ENCODE measurements at regions not wholly inside any gene's neighbourhood (a gene's known extent, or its start where the extent isn't known, plus 50 kb on each side); places are given as distances from the start of the nearest gene placed in this dataset.

DNA sequence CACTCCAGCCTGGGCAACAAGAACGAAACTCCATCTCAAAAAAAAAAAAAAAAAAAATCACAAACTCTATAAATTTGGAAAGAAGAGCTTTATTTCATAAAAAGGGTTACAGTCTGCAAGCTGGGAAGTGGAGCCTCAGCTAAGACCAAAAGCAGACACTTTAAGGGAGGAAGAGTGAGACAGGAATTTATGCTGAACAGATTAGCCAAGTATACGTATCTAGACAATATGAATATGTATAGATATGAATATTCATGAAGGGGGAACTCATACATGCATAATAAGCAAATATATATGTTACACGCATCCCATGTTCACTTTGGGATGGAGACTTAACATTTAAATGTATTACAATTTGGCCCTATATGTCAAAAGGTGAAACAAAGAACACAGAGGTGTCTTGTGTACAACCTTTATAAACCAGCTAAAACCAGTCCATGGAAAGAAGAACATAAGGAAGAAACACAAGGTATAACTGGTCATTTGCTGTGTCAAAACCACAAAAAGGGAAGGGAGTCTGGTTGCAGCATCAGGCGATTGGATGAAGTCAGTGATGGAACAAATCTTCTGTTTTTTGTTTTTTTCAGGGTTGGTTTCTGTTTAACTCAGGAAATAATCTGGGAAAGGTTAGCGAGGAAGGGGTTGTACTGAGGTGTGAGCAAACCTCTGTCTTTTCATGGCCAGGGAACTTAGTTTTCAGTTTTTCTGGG is 130.0 kb upstream of the MAOA start:
- DNase-seq: no peak

DNA sequence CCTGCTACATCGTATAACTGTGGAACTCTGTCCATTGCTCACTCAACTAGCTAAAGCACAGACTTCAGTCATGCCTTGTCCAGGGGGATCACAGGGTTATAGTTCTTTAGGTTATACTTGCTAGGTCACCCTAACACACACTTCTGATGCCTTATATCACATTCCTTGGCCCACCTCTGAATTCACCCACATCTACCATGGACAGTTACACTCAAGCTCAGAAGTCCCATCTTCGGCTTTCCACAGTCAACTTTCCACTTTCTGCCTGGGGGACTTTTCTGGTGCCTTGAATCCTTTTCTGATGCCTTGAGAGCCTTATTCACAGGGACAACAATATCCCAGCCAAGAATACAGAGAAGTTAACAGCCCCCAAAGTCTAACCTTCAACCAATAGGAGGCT is 129.2 kb upstream of the MAOA start:
- no peak for DNase-seq

DNA sequence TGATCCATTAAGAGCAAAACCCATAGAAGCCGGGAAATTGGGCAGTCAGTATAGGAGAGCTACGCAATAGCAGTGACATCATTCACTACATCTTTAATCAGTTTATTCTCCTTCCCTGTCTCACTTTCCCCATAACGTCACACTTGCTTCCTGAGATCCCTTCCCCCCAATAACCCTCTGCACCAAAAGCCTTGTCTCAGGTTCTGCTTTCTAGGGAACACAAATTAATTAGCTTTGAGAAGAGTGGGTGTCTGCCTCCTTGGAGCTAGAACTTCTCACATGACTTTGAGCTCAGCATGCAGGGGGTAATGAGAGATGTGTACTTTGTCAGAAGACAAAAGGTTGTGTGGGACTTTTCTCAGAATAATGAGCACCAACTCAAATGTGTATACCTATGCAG is 128.3 kb upstream of the MAOA start:
- DNase-seq: no peak

DNA sequence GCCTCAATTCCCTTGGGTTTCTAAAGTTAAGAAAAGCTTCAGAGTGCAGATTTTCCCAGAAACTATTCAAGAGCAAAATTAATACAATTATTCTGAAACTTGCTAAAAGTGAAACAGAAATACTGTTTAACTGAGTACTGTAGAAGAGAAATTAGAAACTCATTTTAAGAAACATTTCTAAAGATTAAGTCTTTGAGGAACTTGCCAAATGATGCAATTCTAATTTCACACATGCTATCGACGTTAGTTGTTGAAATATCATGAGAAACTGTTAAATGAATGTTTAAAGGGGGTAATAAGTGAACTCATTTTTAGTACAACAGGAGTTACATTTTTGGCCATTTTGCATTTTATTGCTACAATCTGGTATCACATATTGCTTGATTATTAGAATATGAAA is 125.3 kb upstream of the MAOA start:
- DNase-seq: no peak

DNA sequence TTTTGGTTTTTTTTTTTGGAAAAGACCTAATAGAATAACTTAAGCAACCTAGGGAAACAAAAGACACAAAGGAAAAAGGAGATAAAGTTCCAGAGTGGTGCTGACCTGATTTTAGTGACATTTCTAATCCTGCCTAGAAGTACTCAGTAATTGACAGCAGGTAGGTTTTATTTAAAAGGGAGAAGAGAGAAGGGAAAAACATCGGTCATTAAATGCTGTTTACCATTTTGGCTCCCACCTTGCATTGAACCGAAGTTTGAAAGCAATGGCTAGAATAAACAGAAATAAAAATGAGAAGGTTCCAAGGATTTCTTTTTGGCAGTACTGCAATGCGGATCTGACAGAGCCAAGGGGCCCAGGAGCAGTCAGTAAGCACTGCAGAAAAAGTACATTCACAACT is 115.8 kb upstream of the MAOA start:
- no peak for DNase-seq

DNA sequence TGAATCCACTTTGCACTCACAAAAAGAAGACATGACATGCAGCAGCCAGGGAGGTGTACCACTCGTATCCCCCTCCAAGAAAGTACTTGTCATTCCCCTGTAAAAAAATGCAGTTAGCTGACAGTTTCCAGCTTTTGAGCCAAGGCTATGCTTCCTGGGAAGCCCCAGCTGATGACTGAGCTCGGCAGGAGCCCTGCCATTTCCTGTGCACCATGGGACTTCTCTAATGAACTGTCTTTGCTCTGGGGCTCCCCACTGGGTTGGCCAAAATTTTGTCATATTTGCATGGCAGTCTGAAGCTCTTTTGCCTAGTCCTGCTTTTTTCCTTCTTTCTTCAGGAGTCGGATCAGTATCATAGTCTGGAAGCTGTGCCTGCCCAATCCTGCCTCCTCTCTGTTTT is 104.5 kb upstream of the MAOA start:
- DNase-seq: no peak

DNA sequence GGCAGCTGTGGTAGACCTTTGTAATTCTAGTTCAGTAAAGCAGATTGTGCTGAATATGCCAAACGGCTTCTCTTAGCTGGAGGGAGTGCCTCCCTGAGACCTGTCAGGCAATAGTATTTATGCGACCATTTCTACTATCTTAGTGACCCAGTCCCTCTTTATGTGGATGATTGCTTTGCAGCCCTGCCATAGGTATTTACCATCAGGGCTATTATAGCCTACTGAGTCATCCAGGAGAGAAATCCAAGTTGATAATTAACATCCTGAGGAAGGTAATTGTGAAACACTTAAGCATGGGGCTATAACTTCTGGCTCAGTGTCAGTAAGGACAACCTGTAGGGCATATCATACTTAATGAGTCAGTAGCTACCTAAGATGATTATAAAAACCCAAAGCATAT is 103.9 kb upstream of the MAOA start:
- no peak for DNase-seq

DNA sequence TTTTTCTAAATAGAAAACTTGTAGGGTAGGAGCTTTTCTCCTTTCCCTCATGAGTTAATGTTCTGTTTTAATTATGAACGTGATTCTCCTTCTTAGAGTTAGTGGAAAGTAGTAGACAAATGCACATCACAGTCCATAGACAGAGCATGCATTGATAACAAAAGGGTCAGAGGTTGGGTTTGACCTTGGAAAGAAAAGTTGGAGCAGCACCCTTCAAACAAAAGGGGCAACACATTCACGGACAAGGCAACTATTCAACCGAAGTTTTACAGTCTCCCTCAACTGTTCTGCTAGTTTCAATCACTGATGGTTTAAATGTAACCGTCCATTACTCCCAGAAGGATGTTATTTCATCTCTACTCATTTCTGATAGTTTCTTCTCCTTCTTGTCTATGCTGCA is 103.4 kb upstream of the MAOA start:
- DNase-seq: no peak

DNA sequence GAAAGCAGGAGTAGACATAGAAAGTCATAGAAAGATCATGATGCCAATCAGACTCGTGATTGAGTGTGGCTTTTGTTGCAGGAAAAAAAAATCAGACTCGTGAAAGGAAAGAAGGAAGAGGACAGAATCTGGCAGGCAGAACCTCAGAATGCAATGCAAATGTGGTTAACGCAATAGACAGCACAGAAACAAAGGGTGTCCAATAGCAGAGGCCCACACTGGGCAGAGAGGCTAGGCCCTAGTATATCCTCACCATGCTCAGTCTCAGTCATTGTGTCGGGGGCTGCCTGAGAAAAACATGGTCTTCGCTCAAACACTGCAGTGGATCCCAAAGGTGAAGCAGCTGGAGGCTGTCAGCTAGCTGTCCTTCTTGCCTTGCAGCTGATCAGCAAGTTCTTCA is 102.8 kb upstream of the MAOA start:
- no peak for DNase-seq

DNA sequence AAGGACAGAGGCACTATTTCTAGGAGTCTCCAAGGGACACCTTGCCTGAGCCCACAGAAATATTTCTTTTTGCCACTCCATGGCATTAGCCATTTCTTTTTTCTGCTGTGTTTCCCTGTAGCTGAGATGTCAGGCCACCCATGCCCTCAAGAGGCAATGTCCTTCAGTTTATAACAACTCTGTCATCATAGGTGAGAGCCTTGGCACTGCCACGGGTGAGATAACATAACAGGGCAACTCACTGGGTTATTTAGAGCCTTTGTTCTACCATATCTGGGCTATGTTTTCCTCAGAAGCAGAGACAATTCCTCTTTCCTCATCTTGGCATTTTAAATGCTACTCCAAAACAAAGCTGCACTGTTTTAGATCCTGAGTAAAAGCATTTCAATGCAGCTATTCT is 99.9 kb upstream of the MAOA start:
- DNase-seq: no peak

DNA sequence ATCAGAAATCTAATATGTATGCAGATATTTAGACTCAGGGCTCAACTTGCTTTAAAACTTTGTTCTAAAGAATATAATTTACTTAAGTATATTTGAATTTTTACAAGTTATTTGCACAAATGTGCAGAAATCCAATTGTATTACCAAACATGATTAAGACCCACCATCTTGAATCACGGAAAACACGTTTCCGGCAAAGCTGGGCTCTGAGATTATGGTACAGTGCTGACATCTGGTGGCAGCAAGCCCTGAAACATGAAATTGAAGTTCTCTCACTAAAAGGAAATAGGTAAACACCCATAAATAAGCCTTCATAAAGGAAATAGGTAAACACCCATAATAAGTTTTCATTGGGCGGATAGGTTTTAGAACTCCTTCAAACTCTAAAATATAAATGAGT is 98.3 kb upstream of the MAOA start:
- peak; percentile 45 for DNase-seq

DNA sequence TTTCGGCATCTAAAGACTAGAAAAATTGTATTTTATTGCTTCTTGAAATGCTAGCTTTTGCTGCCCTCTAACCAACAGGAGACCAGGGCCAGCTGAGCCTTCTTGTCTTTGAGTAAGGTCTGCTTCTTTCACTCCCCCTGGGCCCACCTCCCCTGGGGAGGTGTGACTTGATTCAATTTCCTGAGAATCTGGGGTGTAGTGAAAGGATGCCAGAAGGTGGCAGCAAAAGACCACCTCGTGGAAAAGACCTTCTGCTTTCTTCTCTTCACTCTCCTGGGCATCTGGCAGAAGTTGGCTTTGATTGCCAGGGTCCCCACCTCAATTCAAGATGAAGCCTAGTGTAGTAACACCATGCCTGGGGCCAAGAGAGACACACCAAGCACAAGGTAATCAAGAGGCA is 96.5 kb upstream of the MAOA start:
- peak; percentile 11 for DNase-seq

DNA sequence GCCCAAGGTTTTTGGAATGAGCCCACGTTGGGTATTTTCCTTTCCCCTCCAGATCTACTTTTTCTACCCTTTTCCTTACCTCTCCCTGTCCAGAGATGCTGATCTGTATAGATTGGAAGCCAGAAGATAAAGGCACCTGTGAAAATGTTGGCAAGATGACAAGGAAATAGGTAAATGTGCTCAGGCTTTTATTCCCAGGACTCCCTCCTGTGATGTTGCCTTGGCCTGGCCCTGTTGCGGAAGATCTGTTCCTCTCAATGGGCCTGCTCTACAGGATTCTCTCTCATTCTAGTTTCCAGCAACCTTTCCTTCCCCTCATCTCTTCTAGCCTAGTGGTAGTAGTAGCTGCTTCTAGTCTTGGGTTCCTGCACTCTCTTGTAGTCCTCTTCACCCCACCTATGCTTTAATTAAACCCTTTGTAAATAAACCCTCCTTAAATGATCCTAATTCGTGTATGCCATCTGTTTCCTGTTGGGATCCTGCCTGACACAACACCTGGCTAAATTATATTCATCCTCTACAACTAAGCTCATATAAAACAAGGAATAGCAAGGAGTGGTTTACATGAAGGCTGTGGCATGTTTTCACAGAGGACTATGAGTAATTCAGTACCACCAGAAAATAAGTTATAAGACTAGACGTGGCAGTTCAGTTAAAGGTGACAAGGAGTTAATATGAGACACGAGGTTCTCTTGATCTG is 95.7 kb upstream of the MAOA start:
- no peak for DNase-seq

DNA sequence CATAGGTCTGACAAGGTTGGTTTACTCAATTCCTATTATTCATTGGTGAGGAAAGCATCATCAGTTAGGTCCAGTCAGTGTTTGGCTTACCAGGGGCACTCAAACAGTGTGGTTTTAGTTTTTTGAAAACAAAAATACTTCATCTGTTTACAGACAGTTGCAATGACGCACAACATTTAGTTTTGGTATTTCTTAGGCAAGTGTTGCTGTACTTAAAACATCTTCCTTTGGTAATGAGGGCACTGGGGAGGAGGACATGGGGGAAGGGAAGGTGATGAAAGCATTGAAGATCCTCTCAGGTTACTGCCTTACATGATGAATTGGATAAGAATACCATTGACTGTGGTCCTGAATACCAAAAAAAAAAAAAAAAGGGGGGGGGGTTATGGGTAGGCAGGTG is 93.7 kb upstream of the MAOA start:
- no peak for DNase-seq

DNA sequence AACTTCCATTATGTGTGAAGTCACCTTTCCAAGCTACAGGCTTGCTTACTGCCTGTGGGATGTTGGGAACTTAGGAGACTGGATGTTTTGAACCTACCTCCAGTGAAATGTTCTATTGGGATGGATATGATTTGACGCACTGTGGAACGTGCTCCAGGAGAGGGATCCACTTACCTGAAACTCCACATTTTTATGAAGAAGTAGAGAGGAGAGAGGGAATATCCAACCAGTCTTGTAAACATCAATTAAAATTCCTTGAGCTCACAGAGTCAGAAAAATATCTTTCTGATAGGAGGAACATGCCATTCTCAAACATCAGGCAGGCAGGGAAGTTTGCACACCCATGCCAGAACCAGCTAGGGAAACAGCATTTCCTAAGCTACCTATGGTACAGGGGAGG is 91.1 kb upstream of the MAOA start:
- no peak for DNase-seq

DNA sequence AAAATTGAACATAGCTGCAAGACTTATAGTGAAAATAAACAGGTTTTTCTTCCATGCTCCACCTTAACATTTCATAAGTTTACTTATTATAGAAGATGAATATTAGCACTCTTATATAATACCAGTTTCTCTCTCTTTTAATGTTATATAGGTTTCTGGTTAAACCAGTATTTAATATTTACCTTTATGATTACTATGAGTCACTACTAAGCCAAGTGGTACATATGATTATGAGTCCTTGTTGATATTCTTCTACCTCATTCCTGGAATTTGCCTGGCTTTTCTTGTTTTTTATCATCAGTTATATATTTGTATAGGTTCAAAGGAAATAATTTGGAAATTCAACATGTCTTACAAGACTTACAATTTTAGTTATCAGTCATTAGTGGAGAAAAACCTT is 89.9 kb upstream of the MAOA start:
- DNase-seq: no peak

DNA sequence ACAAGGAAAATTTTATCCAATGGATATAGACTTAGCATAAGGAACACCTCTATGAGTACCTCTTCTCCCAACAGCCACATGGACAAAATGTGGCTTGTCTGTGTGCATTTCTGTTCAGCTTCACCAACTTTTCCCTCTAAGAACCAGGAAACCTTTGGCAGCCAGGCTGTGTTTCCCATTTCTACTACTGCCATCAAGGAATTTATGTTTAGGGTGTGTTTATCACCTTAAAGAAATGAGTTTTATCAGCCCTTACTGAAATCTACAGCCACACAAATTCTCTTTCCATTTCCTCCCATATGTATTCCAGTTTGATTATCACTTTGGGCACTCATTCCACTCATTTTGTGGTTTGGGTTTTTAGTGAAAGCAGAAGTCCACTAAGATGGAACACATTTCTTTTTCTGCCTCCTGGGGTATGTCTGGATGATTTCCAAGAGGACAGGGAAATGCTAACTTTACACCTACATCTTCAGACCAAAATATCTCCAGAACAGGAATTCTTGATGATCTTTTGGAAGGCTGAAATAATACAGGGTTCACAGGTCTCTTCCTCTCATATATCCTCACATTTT is 82.6 kb upstream of the MAOA start:
- DNase-seq: no peak

DNA sequence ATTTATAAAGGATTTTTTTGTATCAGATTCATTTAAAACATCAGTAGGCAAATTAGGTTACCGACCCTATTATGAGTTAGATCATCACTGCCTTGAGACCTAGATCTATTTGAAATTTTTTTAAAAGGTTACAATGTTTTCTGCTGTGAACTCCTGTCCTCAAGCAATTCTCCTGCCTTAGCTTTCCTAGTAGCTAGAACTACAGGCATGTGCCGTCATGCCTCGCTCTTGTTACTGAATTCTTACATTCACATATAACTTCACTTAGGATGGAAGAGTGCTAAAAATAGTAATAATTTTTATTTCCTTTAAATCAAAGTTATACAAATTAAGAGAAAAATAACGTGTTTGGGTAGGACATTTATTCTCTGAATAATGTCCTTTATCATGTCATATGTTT is 75.5 kb upstream of the MAOA start:
- no peak for DNase-seq

DNA sequence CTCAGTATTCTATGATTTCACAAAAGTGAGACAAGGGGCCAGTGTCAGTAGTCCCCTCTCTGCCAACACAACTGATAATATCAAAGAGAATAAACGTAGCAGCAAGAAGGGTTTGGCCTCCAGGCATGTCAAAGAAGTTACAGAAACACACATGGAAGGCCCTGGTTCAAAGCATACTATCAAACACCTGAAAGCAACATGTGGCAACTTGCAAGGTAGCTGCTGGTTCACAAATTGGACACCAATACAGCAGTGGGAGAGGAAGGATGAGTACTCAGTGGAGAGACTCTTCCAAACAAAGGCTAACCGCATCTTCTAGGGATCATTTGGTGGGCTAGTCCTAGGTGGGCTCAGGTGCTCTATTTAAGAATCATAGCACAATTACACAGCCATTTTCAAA is 74.9 kb upstream of the MAOA start:
- DNase-seq: no peak

DNA sequence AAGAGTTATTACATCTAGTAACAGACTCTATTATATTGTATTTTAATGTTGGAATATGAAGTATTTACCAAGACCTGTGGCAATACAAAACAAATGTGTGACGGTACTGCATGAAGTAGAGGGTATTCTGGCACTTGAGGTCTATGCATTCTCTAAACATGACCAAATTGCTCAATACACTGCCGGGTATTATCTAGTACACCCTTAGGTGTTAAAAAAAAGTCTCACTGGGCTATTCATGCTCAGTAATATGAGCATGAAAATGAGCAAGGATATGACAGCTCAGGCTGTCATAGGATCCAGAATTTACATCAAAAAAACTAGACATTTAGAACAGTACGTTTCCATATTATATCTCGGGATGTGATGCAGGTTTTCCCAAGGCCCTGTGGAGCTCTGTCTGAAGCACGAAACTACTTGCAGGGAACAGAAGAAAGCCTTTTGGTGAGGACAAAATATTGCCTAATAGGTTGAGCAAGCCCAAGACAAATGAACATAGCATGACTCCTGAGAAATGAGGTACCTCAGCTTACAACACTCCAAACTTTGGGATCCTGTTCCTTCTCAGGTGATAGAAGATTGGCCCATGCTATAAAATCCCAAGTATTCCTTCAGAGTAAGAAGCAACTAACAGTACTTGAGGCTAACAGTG is 74.1 kb upstream of the MAOA start:
- no peak for DNase-seq

DNA sequence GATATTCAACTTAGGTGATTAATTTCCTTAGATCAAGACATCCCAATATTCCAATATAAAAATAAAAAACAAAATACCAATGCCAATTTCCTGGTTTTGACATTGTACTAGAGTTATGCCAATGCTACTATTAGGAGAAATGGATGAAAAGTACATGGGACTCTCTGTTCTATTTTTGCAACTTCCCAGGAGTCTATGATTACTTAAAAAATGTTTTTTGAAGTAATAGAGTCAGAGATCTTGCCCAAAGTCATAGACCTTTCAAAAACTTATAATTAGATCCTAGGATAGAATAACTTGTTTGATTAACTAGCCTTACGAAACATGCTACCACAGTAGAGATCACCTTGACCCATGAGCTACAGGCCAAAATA is 73.6 kb upstream of the MAOA start:
- no peak for DNase-seq

DNA sequence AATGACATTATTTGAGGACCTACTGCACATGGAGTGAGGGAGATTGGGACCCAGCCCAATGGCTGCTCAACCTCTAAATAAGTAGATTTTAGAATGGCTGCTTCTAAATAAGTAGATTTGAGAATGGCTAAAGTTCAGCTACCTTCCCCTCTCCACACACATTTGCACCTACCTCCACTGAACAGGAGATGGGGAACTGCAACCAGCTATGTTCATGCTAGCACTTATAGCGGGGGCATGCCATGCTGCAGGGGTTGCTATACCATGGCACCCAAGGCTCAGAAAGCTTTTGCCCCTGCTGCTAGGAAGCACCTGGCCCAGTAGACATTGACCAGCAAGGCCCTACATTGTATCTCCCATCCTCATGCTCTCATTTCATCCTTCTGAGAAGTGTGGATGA is 70.2 kb upstream of the MAOA start:
- no peak for DNase-seq

DNA sequence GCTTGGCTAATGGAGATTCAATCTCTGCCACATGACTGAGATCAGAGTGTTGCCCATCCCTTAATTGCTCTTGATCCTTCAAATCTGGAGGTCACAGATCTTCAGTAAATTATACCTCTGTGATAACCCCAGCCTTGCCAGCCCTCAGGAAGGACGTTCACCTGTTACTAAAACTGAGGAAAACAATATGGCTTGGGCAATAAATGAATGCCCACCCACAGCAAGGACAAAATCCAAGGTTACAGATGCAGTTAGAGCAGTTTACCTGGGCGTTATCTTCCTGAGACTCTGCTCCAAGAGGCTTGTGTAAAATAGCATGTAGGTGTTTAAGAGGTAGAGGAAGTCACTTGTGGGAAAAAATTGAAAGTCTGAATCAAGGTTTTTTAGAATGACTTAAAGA is 69.3 kb upstream of the MAOA start:
- no peak for DNase-seq

DNA sequence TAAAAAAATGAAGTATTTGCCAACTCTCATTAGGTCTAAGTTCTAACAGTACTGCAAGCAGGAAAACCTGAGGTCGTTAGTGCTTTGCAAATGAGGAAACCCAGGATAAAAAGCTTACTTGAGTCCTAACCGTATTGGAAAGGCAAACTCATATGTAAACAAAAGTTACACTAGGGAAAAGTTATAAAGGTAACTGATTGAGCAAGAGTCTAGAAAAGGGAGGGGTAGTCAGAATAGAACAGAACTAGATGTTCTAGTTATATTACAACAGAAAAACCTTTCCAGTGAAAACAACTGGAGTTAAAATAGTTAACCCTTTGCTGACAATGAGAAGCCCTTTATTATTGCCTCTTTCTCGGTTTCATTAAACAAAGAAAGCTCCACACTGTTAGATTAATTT is 66.4 kb upstream of the MAOA start:
- DNase-seq: no peak
